KMS-11 (cell line): ENCODE measurements at regions not wholly inside any gene's neighbourhood (a gene's known extent, or its start where the extent isn't known, plus 50 kb on each side); places are given as distances from the start of the nearest gene placed in this dataset.

Experiments used
- H2AFZ ChIP-seq: fragments of 200-600 bp; sonication (generic); 2 replicates; pipeline ENCODE4 v1.6.1; 2016; ENCODE audit warnings: antibody characterized with exemption, mixed run types, low read depth
- H3K27ac ChIP-seq: fragments of 200-600 bp; sonication (generic); 2 replicates; pipeline ENCODE4 v1.6.1; 2016; ENCODE audit warnings: mild to moderate bottlenecking, mixed run types
- H3K27me3 ChIP-seq: fragments of 200-600 bp; sonication (generic); 2 replicates; pipeline ENCODE4 v1.6.1; 2017; ENCODE audit warnings: mild to moderate bottlenecking, low read depth, mixed run types, moderate library complexity; ENCODE audit not compliant: insufficient read depth
- H3K36me3 ChIP-seq: fragments of 200-600 bp; sonication (generic); 2 replicates; pipeline ENCODE4 v1.6.1; 2017; ENCODE audit warnings: mild to moderate bottlenecking, mixed run types; ENCODE audit not compliant: insufficient read depth
- H3K4me1 ChIP-seq: fragments of 200-600 bp; sonication (generic); 2 replicates; pipeline ENCODE4 v1.6.1; 2016; ENCODE audit warnings: mild to moderate bottlenecking, low read depth, mixed run types; ENCODE audit not compliant: poor library complexity, severe bottlenecking
- H3K4me2 ChIP-seq: fragments of 200-600 bp; sonication (generic); 2 replicates; pipeline ENCODE4 v1.7.0; 2016; ENCODE audit warnings: mild to moderate bottlenecking, mixed run types
- H3K4me3 ChIP-seq: fragments of 200-600 bp; sonication (generic); IDR thresholded peaks from 2 replicates; pipeline ENCODE4 v1.6.1; 2017; ENCODE audit warnings: low read depth, low read length, mixed read lengths; ENCODE audit not compliant: insufficient read depth
- H3K79me2 ChIP-seq: fragments of 200-600 bp; sonication (generic); 2 replicates; pipeline ENCODE4 v1.6.1; 2016; ENCODE audit warnings: low read depth, mixed run types; ENCODE audit not compliant: insufficient read depth
- H3K9ac ChIP-seq: fragments of 200-600 bp; sonication (generic); 2 replicates; pipeline ENCODE4 v1.6.1; 2016; ENCODE audit warnings: mild to moderate bottlenecking, mixed run types
- H4K20me1 ChIP-seq: fragments of 200-600 bp; sonication (generic); 2 replicates; pipeline ENCODE4 v1.6.1; 2016; ENCODE audit warnings: mild to moderate bottlenecking, mixed run types; ENCODE audit not compliant: insufficient read depth
- TF ChIP-seq, protein P1 (sequence below): fragments of 200-600 bp; sonication (generic); conservative IDR thresholded peaks from 2 replicates; pipeline ENCODE4 v1.6.1; 2017; ENCODE audit warnings: low read depth, mild to moderate bottlenecking, antibody characterized with exemption, low read length, moderate library complexity, mixed read lengths

DNA sequence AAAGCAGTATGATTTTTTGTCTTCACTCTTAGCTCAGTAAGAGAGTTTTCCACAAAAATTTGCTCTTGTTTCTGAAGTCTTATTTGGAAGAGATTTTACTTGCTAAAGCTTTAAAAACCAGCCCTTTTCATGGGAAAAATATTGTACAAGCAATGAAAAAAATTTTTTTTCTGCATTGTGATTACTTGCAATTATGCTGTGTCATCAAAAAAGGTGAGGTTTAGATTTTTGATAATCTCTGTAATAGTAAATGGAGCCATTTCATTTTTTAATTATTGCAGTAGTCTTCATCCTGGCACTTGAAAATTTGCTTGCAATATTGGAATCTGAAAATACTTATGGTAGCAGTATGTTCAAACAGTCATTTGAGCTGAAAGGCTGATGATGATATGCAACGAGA, 447.4 kb downstream of the SH2D4B start:
- H3K36me3 ChIP-seq, result no peaks in the 10 kb centered on the region
- no peaks in the 10 kb centered on the region for H3K27me3 ChIP-seq
- H3K79me2 ChIP-seq, result no peaks in the 10 kb centered on the region
- H2AFZ ChIP-seq, result no peak overlapping the region
- H4K20me1 ChIP-seq, result no peaks in the 10 kb centered on the region
- no peak overlapping the region for H3K4me2 ChIP-seq
- no peaks in the 10 kb centered on the region for H3K4me1 ChIP-seq
- H3K27ac ChIP-seq, result no peak overlapping the region
- TF ChIP-seq, protein P1, sequence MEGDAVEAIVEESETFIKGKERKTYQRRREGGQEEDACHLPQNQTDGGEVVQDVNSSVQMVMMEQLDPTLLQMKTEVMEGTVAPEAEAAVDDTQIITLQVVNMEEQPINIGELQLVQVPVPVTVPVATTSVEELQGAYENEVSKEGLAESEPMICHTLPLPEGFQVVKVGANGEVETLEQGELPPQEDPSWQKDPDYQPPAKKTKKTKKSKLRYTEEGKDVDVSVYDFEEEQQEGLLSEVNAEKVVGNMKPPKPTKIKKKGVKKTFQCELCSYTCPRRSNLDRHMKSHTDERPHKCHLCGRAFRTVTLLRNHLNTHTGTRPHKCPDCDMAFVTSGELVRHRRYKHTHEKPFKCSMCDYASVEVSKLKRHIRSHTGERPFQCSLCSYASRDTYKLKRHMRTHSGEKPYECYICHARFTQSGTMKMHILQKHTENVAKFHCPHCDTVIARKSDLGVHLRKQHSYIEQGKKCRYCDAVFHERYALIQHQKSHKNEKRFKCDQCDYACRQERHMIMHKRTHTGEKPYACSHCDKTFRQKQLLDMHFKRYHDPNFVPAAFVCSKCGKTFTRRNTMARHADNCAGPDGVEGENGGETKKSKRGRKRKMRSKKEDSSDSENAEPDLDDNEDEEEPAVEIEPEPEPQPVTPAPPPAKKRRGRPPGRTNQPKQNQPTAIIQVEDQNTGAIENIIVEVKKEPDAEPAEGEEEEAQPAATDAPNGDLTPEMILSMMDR, result no peak
- no peak overlapping the region for H3K4me3 ChIP-seq
- no peak overlapping the region for H3K9ac ChIP-seq

DNA sequence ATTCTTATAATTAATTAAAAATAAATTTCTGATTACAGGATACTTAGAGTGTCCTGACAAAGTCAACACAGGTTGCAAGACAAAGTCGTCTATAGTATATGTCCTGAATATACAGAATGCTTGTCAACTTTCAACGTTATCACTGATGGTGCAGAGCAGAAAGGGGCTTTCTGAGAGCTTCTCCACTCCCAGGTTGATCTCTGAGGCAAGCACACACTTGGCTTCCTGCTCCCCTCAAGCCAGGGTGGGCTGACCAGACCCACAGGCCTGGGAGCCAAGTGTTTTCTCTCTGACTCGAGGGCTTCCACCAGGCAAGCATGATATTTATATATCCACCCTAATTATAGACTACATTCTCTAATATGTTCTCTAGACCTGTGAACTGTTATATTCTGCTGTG, 448.9 kb downstream of the SH2D4B start:
- Histone ChIP-seq H4K20me1 (no peaks in the 10 kb centered on the region), H3K4me1 (no peaks in the 10 kb centered on the region), H3K79me2 (no peaks in the 10 kb centered on the region), H2AFZ (no peak overlapping the region), H3K9ac (no peak overlapping the region), H3K4me3 (no peak overlapping the region), H3K36me3 (no peaks in the 10 kb centered on the region), H3K27ac (no peak overlapping the region), H3K27me3 (no peaks in the 10 kb centered on the region), H3K4me2 (no peak overlapping the region)
- TF ChIP-seq, protein P1, result no peak

DNA sequence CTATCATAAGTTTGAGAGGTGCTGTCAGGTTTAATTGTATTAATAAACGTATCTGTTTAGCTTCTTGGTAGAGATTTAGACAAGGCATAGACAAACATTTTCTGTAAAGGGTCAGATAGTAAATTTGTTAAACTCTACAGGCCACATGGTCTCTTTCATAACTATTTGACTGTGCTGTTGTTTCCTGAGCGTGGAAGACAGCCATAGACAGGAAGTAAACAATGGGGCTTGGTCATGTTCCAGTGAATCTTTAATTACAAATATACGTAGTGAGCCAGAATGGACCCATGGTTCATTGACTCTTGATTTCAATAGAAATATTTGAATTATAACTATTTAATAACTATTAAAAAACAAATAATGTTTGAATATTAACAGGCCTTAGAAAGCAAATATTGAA, 451.1 kb downstream of the SH2D4B start:
- no peak overlapping the region for H2AFZ ChIP-seq
- H3K27me3 ChIP-seq, result no peaks in the 10 kb centered on the region
- H3K4me1 ChIP-seq, result no peaks in the 10 kb centered on the region
- no peak overlapping the region for H3K4me2 ChIP-seq
- no peak overlapping the region for H3K27ac ChIP-seq
- no peaks in the 10 kb centered on the region for H4K20me1 ChIP-seq
- TF ChIP-seq, protein P1, result no peak
- H3K4me3 ChIP-seq, result no peak overlapping the region
- no peaks in the 10 kb centered on the region for H3K36me3 ChIP-seq
- no peak overlapping the region for H3K9ac ChIP-seq
- no peaks in the 10 kb centered on the region for H3K79me2 ChIP-seq

DNA sequence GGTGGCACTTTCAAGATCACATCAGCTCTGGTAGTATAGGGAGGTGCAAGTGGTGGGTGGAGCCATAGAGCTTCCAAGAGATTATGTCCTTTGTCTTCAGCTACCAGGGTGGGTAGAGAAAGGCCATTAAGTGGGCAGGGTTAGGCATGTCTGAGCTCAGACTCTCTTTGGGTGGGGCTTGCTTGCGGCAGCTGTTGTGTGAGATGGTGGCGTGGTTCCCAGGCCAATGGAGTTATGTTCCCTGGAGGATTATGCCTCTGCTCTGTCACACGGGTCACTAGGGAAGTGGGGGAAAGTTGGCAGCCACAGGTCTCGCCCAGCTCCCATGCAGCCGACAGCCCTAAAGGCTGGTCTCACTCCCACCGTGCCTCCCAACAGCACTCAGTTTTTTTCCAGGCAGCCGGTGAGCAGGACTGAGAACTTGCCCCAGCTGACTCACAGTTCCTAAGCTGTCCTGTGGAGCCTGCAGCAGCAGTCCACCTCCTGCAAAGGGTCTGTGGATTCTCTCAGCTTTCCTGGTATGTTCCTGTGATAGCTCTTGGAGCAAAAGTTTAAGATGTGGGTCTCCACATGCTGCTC, 459.0 kb downstream of the SH2D4B start:
- Histone ChIP-seq H3K27me3 (no peaks in the 10 kb centered on the region), H3K9ac (no peak overlapping the region), H3K79me2 (no peaks in the 10 kb centered on the region), H3K4me3 (no peak overlapping the region), H3K27ac (no peak overlapping the region), H3K4me2 (no peak overlapping the region), H2AFZ (no peak overlapping the region), H3K4me1 (no peaks in the 10 kb centered on the region), H3K36me3 (no peaks in the 10 kb centered on the region), H4K20me1 (no peaks in the 10 kb centered on the region)
- TF ChIP-seq, protein P1, result no peak
